ENCODE measurements at regions not wholly inside any gene's neighbourhood (a gene's known extent, or its start where the extent isn't known, plus 50 kb on each side); places are given as distances from the start of the nearest gene placed in this dataset.

DNA sequence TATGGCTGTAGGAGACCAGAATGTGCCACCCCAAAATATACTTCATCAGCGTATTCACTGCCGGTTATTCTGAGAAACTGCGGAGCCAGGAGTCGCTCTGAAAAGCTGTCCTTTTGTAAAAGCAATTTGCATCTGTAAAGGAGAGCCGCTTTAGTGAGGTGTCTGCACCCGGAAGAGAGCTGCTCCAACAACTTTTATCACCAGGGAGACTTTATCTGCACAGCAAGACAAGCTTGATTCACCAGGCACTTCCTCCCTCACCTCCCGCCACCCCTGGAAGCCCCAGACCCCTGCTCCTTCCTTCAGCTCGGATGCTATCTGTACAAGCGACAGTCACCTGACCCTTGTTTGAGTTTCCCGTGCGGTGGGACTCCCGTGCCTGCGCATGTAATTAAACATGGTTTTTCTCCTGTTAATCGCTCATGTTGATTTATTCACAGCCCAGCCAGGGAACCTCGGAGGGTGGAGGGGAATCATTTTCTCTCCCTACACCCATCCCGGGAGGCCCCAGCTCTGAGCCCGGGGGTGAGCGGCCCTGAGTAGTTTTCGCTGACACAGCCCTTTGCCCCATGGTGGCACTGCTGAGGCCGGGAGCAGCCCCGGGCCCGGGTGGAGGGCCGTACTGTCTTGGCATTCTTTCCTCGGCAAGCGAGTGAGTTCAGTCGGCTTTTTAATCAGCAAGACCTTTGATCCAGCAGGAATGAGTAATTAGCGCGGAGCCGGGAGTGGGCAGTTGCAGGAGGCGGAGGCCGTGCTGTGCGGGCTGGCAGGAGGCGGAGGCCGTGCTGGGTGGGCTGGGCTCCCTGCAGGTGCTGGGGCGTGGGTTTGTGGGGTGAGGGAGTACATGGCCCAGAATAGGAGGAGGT lies 222.7 kb upstream of the CIBAR2 start:
- no peak for TF ChIP-seq EZH2 (IDR thresholded peaks at IDR 0.05; ENCODE audit: insufficient read depth, poor library complexity, severe bottlenecking)
- no peak for TF ChIP-seq EZH2phosphoT487 (IDR thresholded peaks at IDR 0.05; ENCODE audit: insufficient read depth, low read depth)
